ENCODE measurements at regions not wholly inside any gene's neighbourhood (a gene's known extent, or its start where the extent isn't known, plus 50 kb on each side); places are given as distances from the start of the nearest gene placed in this dataset.

DNA sequence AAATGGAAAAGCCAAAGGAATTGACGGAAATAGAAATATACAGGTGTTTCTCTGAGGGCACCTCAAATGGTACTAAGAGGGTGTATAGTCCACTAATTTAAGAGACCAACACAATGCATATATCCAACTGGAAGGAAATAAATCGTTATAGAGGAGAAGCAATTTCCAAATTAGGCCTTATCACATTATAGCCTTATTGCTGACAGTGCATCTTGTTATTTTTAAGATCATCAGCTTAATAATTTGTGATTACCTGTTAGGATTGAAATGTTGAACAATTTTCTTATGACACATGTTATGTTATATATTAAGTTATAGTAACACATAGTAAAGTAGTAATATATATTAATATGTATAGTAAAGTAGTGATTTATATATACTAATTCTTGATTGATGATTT, 915.7 kb upstream of the PCDH9 start:
- H3K36me3 ChIP-seq (ENCODE audit: control insufficient read depth, insufficient read depth, low read length) = no peaks in the 10 kb centered on the region
- TF ChIP-seq, protein P1, sequence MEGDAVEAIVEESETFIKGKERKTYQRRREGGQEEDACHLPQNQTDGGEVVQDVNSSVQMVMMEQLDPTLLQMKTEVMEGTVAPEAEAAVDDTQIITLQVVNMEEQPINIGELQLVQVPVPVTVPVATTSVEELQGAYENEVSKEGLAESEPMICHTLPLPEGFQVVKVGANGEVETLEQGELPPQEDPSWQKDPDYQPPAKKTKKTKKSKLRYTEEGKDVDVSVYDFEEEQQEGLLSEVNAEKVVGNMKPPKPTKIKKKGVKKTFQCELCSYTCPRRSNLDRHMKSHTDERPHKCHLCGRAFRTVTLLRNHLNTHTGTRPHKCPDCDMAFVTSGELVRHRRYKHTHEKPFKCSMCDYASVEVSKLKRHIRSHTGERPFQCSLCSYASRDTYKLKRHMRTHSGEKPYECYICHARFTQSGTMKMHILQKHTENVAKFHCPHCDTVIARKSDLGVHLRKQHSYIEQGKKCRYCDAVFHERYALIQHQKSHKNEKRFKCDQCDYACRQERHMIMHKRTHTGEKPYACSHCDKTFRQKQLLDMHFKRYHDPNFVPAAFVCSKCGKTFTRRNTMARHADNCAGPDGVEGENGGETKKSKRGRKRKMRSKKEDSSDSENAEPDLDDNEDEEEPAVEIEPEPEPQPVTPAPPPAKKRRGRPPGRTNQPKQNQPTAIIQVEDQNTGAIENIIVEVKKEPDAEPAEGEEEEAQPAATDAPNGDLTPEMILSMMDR (IDR thresholded peaks at IDR 0.05) = no peak
- no peaks in the 10 kb centered on the region for H3K27me3 Mint-ChIP-seq (ENCODE audit: low read depth in 2 of 2)
- H3K27me3 ChIP-seq (ENCODE audit: control insufficient read depth, insufficient read depth, low read length) = no peaks in the 10 kb centered on the region
- H3K4me1 ChIP-seq (ENCODE audit: control insufficient read depth, insufficient read depth, low read length) = no peaks in the 10 kb centered on the region
- peaks cover 7% of the 10 kb centered on the region for H3K36me3 Mint-ChIP-seq
- no peaks in the 10 kb centered on the region for H3K9me3 ChIP-seq (ENCODE audit: control insufficient read depth, insufficient read depth, low read length)
- DNase-seq (no peak), ATAC-seq (no peak)
- no peak overlapping the region for H3K4me3 ChIP-seq (ENCODE audit: low read length)
- H3K9me3 Mint-ChIP-seq = peaks cover 8 to 18% of the 10 kb centered on the region in 2 donors
- no peaks in the 10 kb centered on the region for H3K4me1 Mint-ChIP-seq
- H3K27ac Mint-ChIP-seq = no peak overlapping the region
- WGBS (ENCODE audit: insufficient coverage) = no CpG with 5 or more reads among the region's 2 CpGs
- H3K4me3 Mint-ChIP-seq = no peak overlapping the region
- H3K27ac ChIP-seq (ENCODE audit: low read length) = no peak overlapping the region
- intact Hi-C loops (cut with micrococcal nuclease) = no loop called here

DNA sequence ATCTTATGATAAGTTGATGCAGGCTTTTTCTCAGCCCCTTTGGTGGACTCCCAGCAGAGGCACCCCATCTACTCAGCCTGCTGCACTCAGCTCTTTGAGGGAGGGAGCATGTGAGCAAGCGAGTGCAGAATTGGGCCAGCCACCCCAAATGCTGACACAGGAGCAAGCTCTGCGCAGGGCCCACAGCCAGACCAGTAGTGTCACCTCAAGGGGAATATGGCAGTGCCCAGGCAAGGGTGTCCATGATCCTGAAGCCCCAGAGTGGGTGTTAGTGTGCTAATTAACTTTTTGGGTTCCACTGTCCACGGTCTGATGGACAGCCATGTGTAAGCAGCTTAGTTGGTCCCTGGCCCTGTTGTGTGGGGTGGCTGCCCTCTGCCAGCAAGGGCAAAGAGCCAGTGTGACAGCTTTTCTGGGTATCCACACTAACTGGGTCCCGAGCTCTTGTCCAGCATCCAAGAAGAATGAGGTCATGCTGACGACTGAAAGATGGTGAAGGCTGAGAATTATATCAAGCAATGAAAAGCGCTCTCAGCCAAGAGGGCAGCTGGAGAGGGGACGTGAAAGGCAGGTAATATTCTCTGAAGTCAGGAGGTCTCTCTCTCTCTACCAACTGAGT, 898.3 kb upstream of the PCDH9 start:
- H3K36me3 Mint-ChIP-seq = no peaks in the 10 kb centered on the region
- ATAC-seq (no peak), DNase-seq (no peak)
- Histone ChIP-seq H3K4me3 (ENCODE audit: low read length) (no peak overlapping the region), H3K27me3 (ENCODE audit: control insufficient read depth, insufficient read depth, low read length) (no peaks in the 10 kb centered on the region), H3K4me1 (ENCODE audit: control insufficient read depth, insufficient read depth, low read length) (no peaks in the 10 kb centered on the region), H3K27ac (ENCODE audit: low read length) (no peak overlapping the region), H3K9me3 (ENCODE audit: control insufficient read depth, insufficient read depth, low read length) (peaks cover 8% of the 10 kb centered on the region), H3K36me3 (ENCODE audit: control insufficient read depth, insufficient read depth, low read length) (no peaks in the 10 kb centered on the region)
- no peak overlapping the region for H3K4me3 Mint-ChIP-seq
- no peaks in the 10 kb centered on the region for H3K27me3 Mint-ChIP-seq (ENCODE audit: low read depth in 2 of 2)
- TF ChIP-seq, protein P1 (IDR thresholded peaks at IDR 0.05) = no peak
- H3K9me3 Mint-ChIP-seq = peaks cover 5 to 12% of the 10 kb centered on the region in 2 donors
- intact Hi-C loops (cut with micrococcal nuclease) = no loop called here
- no peaks in the 10 kb centered on the region for H3K4me1 Mint-ChIP-seq
- no peak overlapping the region for H3K27ac Mint-ChIP-seq
- 92% methylated on average over 7 of the region's 7 CpGs for WGBS (ENCODE audit: insufficient coverage)

DNA sequence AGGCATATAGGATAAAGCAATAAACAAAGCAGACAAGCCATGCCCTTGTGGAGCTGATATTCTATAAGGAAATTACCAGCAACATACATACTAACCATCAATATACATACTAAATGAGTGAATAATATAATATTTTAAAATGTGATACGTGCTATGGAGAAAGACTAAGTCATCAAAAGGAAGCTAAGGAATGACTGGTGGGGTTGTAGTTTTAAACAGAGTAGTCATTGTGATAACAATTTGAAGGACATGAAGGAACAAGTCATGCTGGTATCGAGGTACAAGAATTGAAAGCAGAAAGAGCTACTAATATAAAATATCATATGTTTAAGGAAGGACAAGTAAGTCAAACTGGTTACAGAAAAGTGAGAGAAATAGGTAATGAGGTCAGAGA, 894.9 kb upstream of the PCDH9 start:
- intact Hi-C loops (cut with micrococcal nuclease) = no loop called here
- 86% methylated on average over 1 of the region's 2 CpGs for WGBS (ENCODE audit: insufficient coverage)
- DNase-seq (no peak), ATAC-seq (no peak)
- Mint-ChIP-seq H3K27me3 (ENCODE audit: low read depth in 2 of 2) (no peaks in the 10 kb centered on the region), H3K27ac (no peak overlapping the region), H3K4me1 (no peaks in the 10 kb centered on the region), H3K36me3 (no peaks in the 10 kb centered on the region), H3K9me3 (peaks cover 6 to 11% of the 10 kb centered on the region in 2 donors), H3K4me3 (no peak overlapping the region)
- TF ChIP-seq, protein P1 (IDR thresholded peaks at IDR 0.05) = no peak
- no peak overlapping the region for H3K27ac ChIP-seq (ENCODE audit: low read length)
- no peak overlapping the region for H3K4me3 ChIP-seq (ENCODE audit: low read length)
- H3K4me1 ChIP-seq (ENCODE audit: control insufficient read depth, insufficient read depth, low read length) = no peaks in the 10 kb centered on the region
- no peaks in the 10 kb centered on the region for H3K36me3 ChIP-seq (ENCODE audit: control insufficient read depth, insufficient read depth, low read length)
- no peaks in the 10 kb centered on the region for H3K27me3 ChIP-seq (ENCODE audit: control insufficient read depth, insufficient read depth, low read length)
- peaks cover 8% of the 10 kb centered on the region for H3K9me3 ChIP-seq (ENCODE audit: control insufficient read depth, insufficient read depth, low read length)

DNA sequence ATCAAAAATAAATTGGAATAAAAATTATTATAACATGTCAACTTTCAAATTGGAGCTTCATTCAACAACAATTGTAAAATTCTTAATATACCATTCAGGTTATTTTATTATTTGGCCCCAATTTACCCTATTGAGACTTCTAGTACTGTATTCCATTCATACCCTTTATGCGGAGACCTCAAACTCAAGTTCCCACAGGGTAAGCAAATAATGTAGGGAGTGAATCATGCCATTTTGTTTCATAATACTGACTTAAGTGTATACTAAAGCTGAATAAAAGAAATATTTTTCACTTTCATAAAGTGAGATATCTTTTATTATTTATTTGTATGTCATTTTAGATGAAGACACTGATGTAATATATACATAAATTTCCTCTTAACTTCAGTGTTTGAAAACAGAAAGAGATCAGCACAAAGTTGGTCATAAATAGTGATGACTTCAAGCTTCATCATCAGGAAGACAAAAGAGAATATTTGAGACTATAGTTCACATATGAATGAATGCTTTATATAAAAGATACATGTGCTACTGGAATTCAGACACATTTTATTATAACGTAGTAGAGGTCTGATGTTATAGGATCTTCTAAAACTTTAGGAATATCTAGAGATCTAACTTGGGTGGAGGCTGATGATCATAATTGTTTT, 894.4 kb upstream of the PCDH9 start:
- Histone ChIP-seq H3K36me3 (ENCODE audit: control insufficient read depth, insufficient read depth, low read length) (no peaks in the 10 kb centered on the region), H3K4me3 (ENCODE audit: low read length) (no peak overlapping the region), H3K27ac (ENCODE audit: low read length) (no peak overlapping the region), H3K4me1 (ENCODE audit: control insufficient read depth, insufficient read depth, low read length) (no peaks in the 10 kb centered on the region), H3K27me3 (ENCODE audit: control insufficient read depth, insufficient read depth, low read length) (no peaks in the 10 kb centered on the region), H3K9me3 (ENCODE audit: control insufficient read depth, insufficient read depth, low read length) (peaks cover 8% of the 10 kb centered on the region)
- DNase-seq = no peak
- Mint-ChIP-seq H3K4me1 (no peaks in the 10 kb centered on the region), H3K27ac (no peak overlapping the region), H3K36me3 (no peaks in the 10 kb centered on the region), H3K27me3 (ENCODE audit: low read depth in 2 of 2) (no peaks in the 10 kb centered on the region), H3K9me3 (peaks cover 6 to 11% of the 10 kb centered on the region in 2 donors), H3K4me3 (no peak overlapping the region)
- no CpG with 5 or more reads among the region's 2 CpGs for WGBS (ENCODE audit: insufficient coverage)
- intact Hi-C loops (cut with micrococcal nuclease) = no loop called here
- ATAC-seq = no peak
- TF ChIP-seq, protein P1 (IDR thresholded peaks at IDR 0.05) = no peak

All from natural killer cell (primary cell).